SU-DHL-6 (cell line): ENCODE measurements at regions not wholly inside any gene's neighbourhood (a gene's known extent, or its start where the extent isn't known, plus 50 kb on each side); places are given as distances from the start of the nearest gene placed in this dataset.

Experiments
- EZH2phosphoT487 ChIP-seq: fragments of 200-600 bp; sonication (generic), shearing (Covaris generic); conservative IDR thresholded peaks from 2 replicates; pipeline ENCODE4 v1.6.1; 2018; ENCODE audit warnings: mild to moderate bottlenecking, antibody characterized with exemption, low read length, moderate library complexity, mixed read lengths
- TF ChIP-seq, protein P1 (sequence below): fragments of 200-600 bp; sonication (generic); IDR thresholded peaks from one replicate; pipeline ENCODE4 v1.5.1; 2017; ENCODE audit warnings: antibody characterized with exemption, mild to moderate bottlenecking, low read length, moderate library complexity; ENCODE audit not compliant: insufficient read depth, poor library complexity, severe bottlenecking

DNA sequence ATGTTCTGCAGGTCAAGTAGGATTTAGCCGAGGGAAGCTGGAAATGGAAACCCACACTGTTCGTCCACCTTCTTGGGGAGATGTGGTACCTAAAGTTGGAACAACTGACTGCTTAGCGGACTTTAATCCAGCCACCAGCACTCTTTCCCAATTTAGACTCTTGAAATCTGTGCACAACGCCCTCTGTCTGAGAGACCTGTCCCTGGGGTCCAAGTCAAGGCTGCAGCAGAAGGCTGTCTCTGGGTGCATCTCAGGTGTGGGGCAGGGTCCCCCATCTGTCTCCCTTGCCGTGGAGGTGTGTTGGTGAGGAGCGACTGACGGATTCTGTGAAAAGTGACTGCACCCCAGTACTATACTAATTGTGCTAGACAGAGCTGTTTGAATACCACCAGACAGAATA, 168.2 kb upstream of the CADM1 start:
- TF ChIP-seq, protein P1, sequence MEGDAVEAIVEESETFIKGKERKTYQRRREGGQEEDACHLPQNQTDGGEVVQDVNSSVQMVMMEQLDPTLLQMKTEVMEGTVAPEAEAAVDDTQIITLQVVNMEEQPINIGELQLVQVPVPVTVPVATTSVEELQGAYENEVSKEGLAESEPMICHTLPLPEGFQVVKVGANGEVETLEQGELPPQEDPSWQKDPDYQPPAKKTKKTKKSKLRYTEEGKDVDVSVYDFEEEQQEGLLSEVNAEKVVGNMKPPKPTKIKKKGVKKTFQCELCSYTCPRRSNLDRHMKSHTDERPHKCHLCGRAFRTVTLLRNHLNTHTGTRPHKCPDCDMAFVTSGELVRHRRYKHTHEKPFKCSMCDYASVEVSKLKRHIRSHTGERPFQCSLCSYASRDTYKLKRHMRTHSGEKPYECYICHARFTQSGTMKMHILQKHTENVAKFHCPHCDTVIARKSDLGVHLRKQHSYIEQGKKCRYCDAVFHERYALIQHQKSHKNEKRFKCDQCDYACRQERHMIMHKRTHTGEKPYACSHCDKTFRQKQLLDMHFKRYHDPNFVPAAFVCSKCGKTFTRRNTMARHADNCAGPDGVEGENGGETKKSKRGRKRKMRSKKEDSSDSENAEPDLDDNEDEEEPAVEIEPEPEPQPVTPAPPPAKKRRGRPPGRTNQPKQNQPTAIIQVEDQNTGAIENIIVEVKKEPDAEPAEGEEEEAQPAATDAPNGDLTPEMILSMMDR = no peak
- TF ChIP-seq EZH2phosphoT487 = no peak
